GM12865 (cell line): ENCODE measurements at regions not wholly inside any gene's neighbourhood (a gene's known extent, or its start where the extent isn't known, plus 50 kb on each side); places are given as distances from the start of the nearest gene placed in this dataset.
"Not testable (repeated sequence)": the region's sequence is repeated elsewhere in the genome, so short reads cannot be mapped to it uniquely, and the experiment has no call there.

Experiments
- DNase-seq: peaks from one replicate; pipeline ENCODE4 v3.0.0; 2010; ENCODE audit warnings: low read depth
- H3K4me3 ChIP-seq: 2 replicates; pipeline ENCODE4 v1.5.1; 2011; ENCODE audit warnings: mild to moderate bottlenecking, low read depth, low read length, control low read depth
- CTCF ChIP-seq: IDR thresholded peaks from 2 replicates; pipeline ENCODE4 v1.5.1; 2011; ENCODE audit warnings: low read length, control low read depth, low read depth, inconsistent platforms; ENCODE audit not compliant: insufficient read depth; ENCODE audit errors: missing control alignments

GRCh38 chr2:52264911-52265310 is 1233.0 kb upstream of the NRXN1 start:
- H3K4me3 ChIP-seq, result no peak overlapping the region
- DNase-seq, result no peak
- TF ChIP-seq CTCF, result no peak

- TF ChIP-seq CTCF, result no peak
- no peak for DNase-seq
- no peak overlapping the region for H3K4me3 ChIP-seq
Observed at GRCh38 chr2:52264488-52264887, 1232.6 kb upstream of the NRXN1 start.

- no peak for DNase-seq
- H3K4me3 ChIP-seq, result no peak overlapping the region
- TF ChIP-seq CTCF, result no peak
Observed at GRCh38 chr2:52260904-52261303, 1229.0 kb upstream of the NRXN1 start.

- H3K4me3 ChIP-seq, DNase-seq: not testable (repeated sequence)
Observed at GRCh38 chr2:52258967-52259366, 1227.0 kb upstream of the NRXN1 start.

- no peak overlapping the region for H3K4me3 ChIP-seq
- TF ChIP-seq CTCF, result no peak
- no peak for DNase-seq
Observed at GRCh38 chr2:52258038-52258437, 1226.1 kb upstream of the NRXN1 start.

GRCh38 chr2:52253416-52253980 is 1221.6 kb upstream of the NRXN1 start:
- no peak for DNase-seq
- TF ChIP-seq CTCF, result no peak
- H3K4me3 ChIP-seq, result no peak overlapping the region

- DNase-seq, result no peak
- H3K4me3 ChIP-seq, result no peak overlapping the region
- TF ChIP-seq CTCF, result no peak
Observed at GRCh38 chr2:52238782-52239181, 1206.8 kb upstream of the NRXN1 start.
